Right atrium auricular region (tissue), 2 donors: ENCODE measurements at regions not wholly inside any gene's neighbourhood (a gene's known extent, or its start where the extent isn't known, plus 50 kb on each side); places are given as distances from the start of the nearest gene placed in this dataset.
A peak's percentile ranks its signal among the peaks of the same experiment; 100 is the strongest.

Experiments
- DNase-seq: peaks from one replicate; pipeline ENCODE4 v3.0.0-alpha.2; 2019; ENCODE audit warnings: low spot score
- H3K27ac ChIP-seq, 2 donors: fragments of 200-600 bp; sonication (generic); 1 replicate in 1 of 2; 2 replicates in 1 of 2; pipeline ENCODE4 v1.5.1; 2016 to 2019
- H3K27me3 ChIP-seq, 2 donors: fragments of 200-600 bp; sonication (generic); one replicate each; pipeline versions ENCODE4 v1.5.1 to v1.6.0; 2017 to 2019
- H3K36me3 ChIP-seq: fragments of 200-600 bp; sonication (generic); one replicate; pipeline ENCODE4 v1.5.1; 2016
- H3K4me1 ChIP-seq, 2 donors: fragments of 200-600 bp; sonication (generic); one replicate each; pipeline versions ENCODE4 v1.5.1 to v1.6.0; 2017 to 2019
- H3K4me3 ChIP-seq, 2 donors: fragments of 200-600 bp; sonication (generic); 1 replicate in 1 of 2; 2 replicates in 1 of 2; pipeline ENCODE4 v1.5.1; 2017 to 2019; ENCODE audit warnings: mild to moderate bottlenecking in 1 of 2, moderate library complexity in 1 of 2
- H3K9me3 ChIP-seq, 2 donors: fragments of 200-600 bp; sonication (generic); one replicate each; pipeline ENCODE4 v1.5.1; 2019
- TF ChIP-seq, protein P1 (sequence below), 2 donors: fragments of 200-600 bp; sonication (generic); IDR thresholded peaks; one replicate each; pipeline ENCODE4 v1.5.1; 2019; ENCODE audit warnings: antibody characterized with exemption in 2 of 2

DNA sequence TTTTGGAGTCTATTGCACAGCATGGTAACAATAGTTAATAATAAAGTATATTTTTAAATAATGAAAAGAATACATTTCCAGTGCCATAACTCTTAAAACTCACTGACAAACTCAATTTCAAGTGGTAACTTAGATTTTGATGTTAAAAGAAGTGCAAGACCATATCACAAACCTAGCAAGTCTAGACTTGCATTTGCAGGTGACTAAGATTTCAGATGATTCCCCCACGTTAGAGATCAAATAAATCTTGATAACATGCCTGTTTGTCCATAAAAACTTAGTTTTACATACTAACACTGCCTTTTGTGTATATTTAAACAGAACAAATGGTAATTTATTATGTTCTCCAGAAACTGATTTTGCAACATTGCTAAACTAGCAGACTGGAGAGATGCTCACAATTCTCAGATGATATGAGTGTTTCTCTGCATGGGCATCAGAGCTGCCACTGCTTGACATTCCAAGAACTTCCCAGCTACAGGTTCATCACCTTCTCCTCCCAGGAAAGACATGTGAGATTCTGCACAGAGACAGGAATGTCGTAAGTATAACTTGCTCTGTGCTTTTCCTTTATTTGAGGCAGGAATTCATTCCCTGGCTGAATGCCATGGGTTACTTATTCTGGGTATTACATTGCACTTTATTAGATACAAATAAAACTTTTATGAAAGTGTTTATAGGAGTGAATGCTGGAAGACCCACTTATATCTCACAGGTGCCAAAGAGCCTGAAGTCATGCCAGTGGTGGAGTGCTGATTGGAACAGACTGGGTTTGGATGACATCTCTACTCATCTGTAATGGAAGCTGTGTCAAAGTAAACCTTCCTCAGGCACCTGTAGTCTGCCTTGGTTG is 160.2 kb upstream of the FOXA2 start:
- TF ChIP-seq, protein P1, sequence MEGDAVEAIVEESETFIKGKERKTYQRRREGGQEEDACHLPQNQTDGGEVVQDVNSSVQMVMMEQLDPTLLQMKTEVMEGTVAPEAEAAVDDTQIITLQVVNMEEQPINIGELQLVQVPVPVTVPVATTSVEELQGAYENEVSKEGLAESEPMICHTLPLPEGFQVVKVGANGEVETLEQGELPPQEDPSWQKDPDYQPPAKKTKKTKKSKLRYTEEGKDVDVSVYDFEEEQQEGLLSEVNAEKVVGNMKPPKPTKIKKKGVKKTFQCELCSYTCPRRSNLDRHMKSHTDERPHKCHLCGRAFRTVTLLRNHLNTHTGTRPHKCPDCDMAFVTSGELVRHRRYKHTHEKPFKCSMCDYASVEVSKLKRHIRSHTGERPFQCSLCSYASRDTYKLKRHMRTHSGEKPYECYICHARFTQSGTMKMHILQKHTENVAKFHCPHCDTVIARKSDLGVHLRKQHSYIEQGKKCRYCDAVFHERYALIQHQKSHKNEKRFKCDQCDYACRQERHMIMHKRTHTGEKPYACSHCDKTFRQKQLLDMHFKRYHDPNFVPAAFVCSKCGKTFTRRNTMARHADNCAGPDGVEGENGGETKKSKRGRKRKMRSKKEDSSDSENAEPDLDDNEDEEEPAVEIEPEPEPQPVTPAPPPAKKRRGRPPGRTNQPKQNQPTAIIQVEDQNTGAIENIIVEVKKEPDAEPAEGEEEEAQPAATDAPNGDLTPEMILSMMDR (IDR thresholded peaks at IDR 0.05): no peak
- Histone ChIP-seq H3K27ac (no peak overlapping the region), H3K9me3 (peaks cover 0 to 8% of the 10 kb centered on the region in 2 donors), H3K4me1 (no peaks in the 10 kb centered on the region), H3K27me3 (no peaks in the 10 kb centered on the region), H3K4me3 (no peak overlapping the region), H3K36me3 (no peaks in the 10 kb centered on the region)
- DNase-seq: peak; percentile 44

DNA sequence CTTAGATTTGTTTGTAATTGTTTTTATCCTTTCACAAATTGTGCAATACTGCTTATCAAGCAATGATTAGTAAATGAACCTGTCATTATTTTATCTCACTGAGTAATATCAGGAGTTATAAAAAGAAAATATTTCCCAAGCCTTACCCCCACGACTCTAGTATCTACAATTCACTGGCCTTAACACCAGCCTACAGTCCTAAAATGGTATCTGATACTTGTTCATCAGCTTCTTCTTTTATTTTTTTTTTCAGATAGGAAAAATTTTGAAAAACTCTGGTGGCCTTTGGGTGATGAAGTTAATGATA is 160.8 kb upstream of the FOXA2 start:
- H3K4me1 ChIP-seq: no peaks in the 10 kb centered on the region
- no peaks in the 10 kb centered on the region for H3K36me3 ChIP-seq
- H3K9me3 ChIP-seq: peaks cover 0 to 8% of the 10 kb centered on the region in 2 donors
- TF ChIP-seq, protein P1 (IDR thresholded peaks at IDR 0.05): no peak
- H3K27me3 ChIP-seq: no peaks in the 10 kb centered on the region
- no peak for DNase-seq
- no peak overlapping the region for H3K27ac ChIP-seq
- H3K4me3 ChIP-seq: no peak overlapping the region

DNA sequence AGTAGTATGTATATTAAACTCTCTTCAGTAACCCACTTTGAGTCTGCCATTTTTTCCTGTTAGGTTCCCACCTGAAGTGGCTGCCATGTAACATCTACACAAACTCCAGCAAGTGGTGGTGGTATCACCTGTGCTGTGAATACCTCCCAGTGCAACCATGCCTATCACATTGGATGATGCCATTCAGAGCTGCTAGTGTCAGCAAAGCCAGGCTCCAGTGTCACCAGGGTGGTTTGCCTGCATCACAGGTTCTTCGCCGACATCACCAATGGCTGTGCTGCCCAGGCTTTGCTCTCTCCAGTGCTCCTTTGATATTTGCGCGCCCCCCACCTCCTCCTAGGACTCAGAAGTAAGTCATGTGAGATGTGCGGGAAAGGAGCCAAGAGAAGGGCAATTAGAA is 162.6 kb upstream of the FOXA2 start:
- peaks cover 0 to 8% of the 10 kb centered on the region in 2 donors for H3K9me3 ChIP-seq
- TF ChIP-seq, protein P1 (IDR thresholded peaks at IDR 0.05): no peak
- no peaks in the 10 kb centered on the region for H3K4me1 ChIP-seq
- no peak overlapping the region for H3K27ac ChIP-seq
- H3K4me3 ChIP-seq: no peak overlapping the region
- peak; percentile 36 for DNase-seq
- no peaks in the 10 kb centered on the region for H3K36me3 ChIP-seq
- H3K27me3 ChIP-seq: no peaks in the 10 kb centered on the region

DNA sequence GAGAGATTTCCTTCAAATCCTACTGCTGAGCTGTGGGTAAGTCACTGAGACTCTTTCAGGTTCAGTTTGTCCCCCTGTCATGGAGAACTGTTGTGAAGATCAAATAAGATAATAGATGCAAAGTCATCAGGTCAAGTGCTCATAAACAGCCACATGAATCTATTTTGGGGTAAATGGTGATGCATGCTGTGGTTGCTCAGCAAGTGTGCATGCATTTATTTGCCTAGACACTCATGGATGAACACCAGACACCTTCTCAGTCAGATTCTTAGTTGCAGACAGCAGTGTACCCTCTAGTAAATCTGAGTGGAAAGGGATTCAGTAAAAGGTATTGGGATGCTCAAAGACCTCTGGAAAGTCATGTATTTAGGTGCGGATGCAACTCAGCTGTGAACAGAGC is 168.0 kb upstream of the FOXA2 start:
- no peak for DNase-seq
- Histone ChIP-seq H3K4me3 (no peak overlapping the region), H3K4me1 (no peaks in the 10 kb centered on the region), H3K9me3 (no peaks in the 10 kb centered on the region), H3K27ac (no peak overlapping the region), H3K36me3 (no peaks in the 10 kb centered on the region), H3K27me3 (no peaks in the 10 kb centered on the region)
- TF ChIP-seq, protein P1 (IDR thresholded peaks at IDR 0.05): no peak

DNA sequence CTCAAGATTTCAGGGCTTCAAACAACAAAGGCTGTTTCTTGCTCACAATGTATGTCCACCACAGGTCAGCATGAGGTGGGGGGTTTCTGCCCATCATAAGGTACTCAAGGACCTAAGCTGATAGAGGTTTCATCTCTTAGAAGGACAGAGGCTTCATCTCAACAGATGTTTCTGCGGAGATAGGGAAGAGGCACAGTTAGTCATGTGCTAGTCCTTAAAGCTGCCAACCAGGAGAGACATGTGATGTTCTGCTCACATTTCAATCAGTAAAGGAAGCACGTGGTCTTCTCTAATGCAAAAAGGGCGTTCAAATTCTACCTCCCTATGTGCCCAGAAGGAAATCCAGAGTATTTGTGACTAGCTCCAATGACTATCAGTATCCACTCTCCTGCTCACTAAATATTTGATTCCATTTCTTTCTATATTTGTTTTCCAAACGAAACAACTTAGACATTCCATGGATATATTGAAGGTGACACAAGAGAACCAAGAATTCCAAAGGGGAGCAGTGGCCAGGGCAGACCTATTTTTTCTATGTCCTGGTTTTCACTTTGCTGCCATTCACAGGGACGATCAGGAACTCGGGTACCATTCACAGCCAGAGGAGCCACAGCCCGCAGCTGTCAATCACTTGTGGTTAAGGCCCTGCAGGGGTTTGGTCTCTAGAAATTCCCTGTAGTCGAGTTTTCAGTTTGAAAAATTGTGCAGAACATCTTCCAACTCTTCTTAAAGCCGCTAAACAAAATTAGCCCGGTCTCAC is 173.2 kb upstream of the FOXA2 start:
- Histone ChIP-seq H3K9me3 (no peaks in the 10 kb centered on the region), H3K27ac (no peak overlapping the region), H3K27me3 (no peaks in the 10 kb centered on the region), H3K4me1 (peaks cover 0 to 2% of the 10 kb centered on the region in 2 donors), H3K4me3 (no peak overlapping the region), H3K36me3 (no peaks in the 10 kb centered on the region)
- no peak for DNase-seq
- TF ChIP-seq, protein P1 (IDR thresholded peaks at IDR 0.05): no peak
